ENCODE measurements at regions not wholly inside any gene's neighbourhood (a gene's known extent, or its start where the extent isn't known, plus 50 kb on each side); places are given as distances from the start of the nearest gene placed in this dataset.

- H3K4me1 ChIP-seq: peaks cover 13% of the 10 kb centered on the region
- no peaks in the 10 kb centered on the region for H3K9me3 ChIP-seq
- H3K27me3 ChIP-seq: no peaks in the 10 kb centered on the region
- no peak for DNase-seq (ENCODE audit: low spot score in 2 of 2)
- H3K27ac ChIP-seq: no peak overlapping the region
- H3K4me3 ChIP-seq: no peak overlapping the region
- no peaks in the 10 kb centered on the region for H3K36me3 ChIP-seq
- no peak for TF ChIP-seq EP300 (IDR thresholded peaks at IDR 0.05)
- no peak for TF ChIP-seq POLR2AphosphoS5 (IDR thresholded peaks at IDR 0.05)
- TF ChIP-seq CTCF (IDR thresholded peaks at IDR 0.05): no peak
- TF ChIP-seq POLR2A (IDR thresholded peaks at IDR 0.05): no peak
- 89% methylated on average over 22 of the region's 32 CpGs for WGBS
Measured at GRCh38 chr16:85451641-85452363, 161.3 kb upstream of the GSE1 start.

- no peak overlapping the region for H3K27ac ChIP-seq
- peaks cover 13% of the 10 kb centered on the region for H3K4me1 ChIP-seq
- no peaks in the 10 kb centered on the region for H3K36me3 ChIP-seq
- no peak for DNase-seq (ENCODE audit: low spot score in 2 of 2)
- no peak for TF ChIP-seq POLR2AphosphoS5 (IDR thresholded peaks at IDR 0.05)
- WGBS: 69% methylated on average over 16 of the region's 20 CpGs
- no peak overlapping the region for H3K4me3 ChIP-seq
- H3K9me3 ChIP-seq: no peaks in the 10 kb centered on the region
- no peaks in the 10 kb centered on the region for H3K27me3 ChIP-seq
Measured at GRCh38 chr16:85452364-85453193, 160.5 kb upstream of the GSE1 start.

- Histone ChIP-seq H3K27ac (no peak overlapping the region), H3K9me3 (no peaks in the 10 kb centered on the region), H3K4me1 (peaks cover 19% of the 10 kb centered on the region), H3K36me3 (no peaks in the 10 kb centered on the region), H3K4me3 (no peak overlapping the region), H3K27me3 (no peaks in the 10 kb centered on the region)
- no peak for DNase-seq (ENCODE audit: low spot score in 2 of 2)
- 75% methylated on average over 14 of the region's 14 CpGs for WGBS
- TF ChIP-seq CTCF (IDR thresholded peaks at IDR 0.05) (no peak), POLR2A (IDR thresholded peaks at IDR 0.05) (no peak)
Measured at GRCh38 chr16:85453194-85453678, 159.9 kb upstream of the GSE1 start.

- 94% methylated on average over 8 of the region's 10 CpGs for WGBS
- no peak for TF ChIP-seq POLR2AphosphoS5 (IDR thresholded peaks at IDR 0.05)
- no peak for TF ChIP-seq POLR2A (IDR thresholded peaks at IDR 0.05)
- no peak for TF ChIP-seq EP300 (IDR thresholded peaks at IDR 0.05)
- TF ChIP-seq CTCF (IDR thresholded peaks at IDR 0.05): no peak
Measured at GRCh38 chr16:85453703-85454102, 159.4 kb upstream of the GSE1 start.

GRCh38 chr16:85454171-85454872 is 158.8 kb upstream of the GSE1 start:
- Histone ChIP-seq H3K27ac (no peak overlapping the region), H3K27me3 (no peaks in the 10 kb centered on the region), H3K4me1 (peaks cover 20% of the 10 kb centered on the region), H3K36me3 (no peaks in the 10 kb centered on the region), H3K9me3 (no peaks in the 10 kb centered on the region), H3K4me3 (no peak overlapping the region)
- no peak for TF ChIP-seq POLR2A (IDR thresholded peaks at IDR 0.05)
- DNase-seq (ENCODE audit: low spot score in 2 of 2): no peak
- 69% methylated on average over 13 of the region's 22 CpGs for WGBS

More at GRCh38 chr16:85453703-85454102, 159.4 kb upstream of the GSE1 start:
- H3K4me3 ChIP-seq: no peak overlapping the region
- no peaks in the 10 kb centered on the region for H3K27me3 ChIP-seq
- peaks cover 19% of the 10 kb centered on the region for H3K4me1 ChIP-seq
- H3K27ac ChIP-seq: no peak overlapping the region
- DNase-seq (ENCODE audit: low spot score in 2 of 2): no peak
- H3K9me3 ChIP-seq: no peaks in the 10 kb centered on the region
- H3K36me3 ChIP-seq: no peaks in the 10 kb centered on the region

GRCh38 chr16:85455534-85455933 is 157.6 kb upstream of the GSE1 start:
- 88% methylated on average over 9 of the region's 12 CpGs for WGBS
- Histone ChIP-seq H3K36me3 (no peaks in the 10 kb centered on the region), H3K27ac (no peak overlapping the region), H3K4me1 (peaks cover 32% of the 10 kb centered on the region), H3K9me3 (no peaks in the 10 kb centered on the region), H3K27me3 (no peaks in the 10 kb centered on the region), H3K4me3 (no peak overlapping the region)
- no peak for DNase-seq (ENCODE audit: low spot score in 2 of 2)
- no peak for TF ChIP-seq POLR2AphosphoS5 (IDR thresholded peaks at IDR 0.05)
- no peak for TF ChIP-seq EP300 (IDR thresholded peaks at IDR 0.05)
- TF ChIP-seq CTCF (IDR thresholded peaks at IDR 0.05): no peak
- no peak for TF ChIP-seq POLR2A (IDR thresholded peaks at IDR 0.05)
